Activated CD8-positive, alpha-beta T cell treated with anti-CD3 and anti-CD28 coated beads, Interleukin-2, amount 10 ng/mL, durations not matched to agents 7 days and 5 days (primary cell): ENCODE measurements at regions not wholly inside any gene's neighbourhood (a gene's known extent, or its start where the extent isn't known, plus 50 kb on each side); places are given as distances from the start of the nearest gene placed in this dataset.

Experiments
- ATAC-seq: fragments of 150-1000 bp; cut with Tn5 transposase; one replicate; pipeline ENCODE4 v1.10.0; 2021; ENCODE audit warnings: moderate library complexity
- CTCF ChIA-PET: fragments of 350-600 bp; sonication (Branson Sonifier 250); formaldehyde crosslinking; loops from one replicate; lab custom pipeline; 2021; ENCODE audit warnings: antibody characterized with exemption; lab: Charles Lee
- POLR2A ChIA-PET: fragments of 350-600 bp; sonication (Branson Sonifier 250); formaldehyde crosslinking; loops from one replicate; lab custom pipeline; 2021; ENCODE audit warnings: antibody characterized with exemption; lab: Charles Lee
- DNase-seq: peaks from one replicate; pipeline ENCODE4 v3.0.0-alpha.2; 2020
- H3K27ac Mint-ChIP-seq: one replicate; pipeline ENCODE4 v1.8.0; 2021; ENCODE audit warnings: mild to moderate bottlenecking, mixed read lengths
- H3K27me3 Mint-ChIP-seq: one replicate; pipeline ENCODE4 v1.8.0; 2021; ENCODE audit warnings: low read depth, mixed read lengths
- H3K36me3 Mint-ChIP-seq: one replicate; pipeline ENCODE4 v1.8.0; 2021; ENCODE audit warnings: low read depth, mixed read lengths
- H3K4me1 Mint-ChIP-seq: one replicate; pipeline ENCODE4 v1.8.0; 2021; ENCODE audit warnings: low read depth, mixed read lengths
- H3K4me3 Mint-ChIP-seq: one replicate; pipeline ENCODE4 v1.8.0; 2021; ENCODE audit warnings: mild to moderate bottlenecking, mixed read lengths
- H3K9me3 Mint-ChIP-seq: one replicate; pipeline ENCODE4 v1.8.0; 2022; ENCODE audit warnings: mixed read lengths; ENCODE audit not compliant: insufficient read depth

DNA sequence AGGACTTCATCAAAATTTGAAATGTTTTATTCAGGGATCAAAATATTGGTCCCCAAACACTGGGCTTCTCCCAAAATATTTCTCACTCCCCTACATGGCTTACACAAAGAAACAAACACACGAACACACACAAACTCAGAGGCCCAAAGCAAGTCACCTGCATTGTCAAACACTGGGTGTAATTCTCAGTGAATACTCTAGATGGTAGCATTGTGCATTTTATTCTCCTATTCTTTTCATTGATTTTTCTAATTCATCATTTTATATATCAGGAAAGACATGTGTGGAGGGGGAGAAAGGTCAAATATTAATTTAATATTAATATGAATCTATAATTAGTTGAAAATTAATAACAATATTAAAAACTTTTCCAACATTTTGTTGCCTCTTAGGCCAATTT, 72.3 kb upstream of the TNMD start:
- POLR2A ChIA-PET, result no interaction called here
- Mint-ChIP-seq H3K9me3 (no peaks in the 10 kb centered on the region), H3K4me1 (no peaks in the 10 kb centered on the region), H3K27me3 (peaks cover 2% of the 10 kb centered on the region), H3K27ac (no peak overlapping the region), H3K4me3 (no peak overlapping the region), H3K36me3 (no peaks in the 10 kb centered on the region)
- CTCF ChIA-PET, result interaction anchor here (0.7 to 1.6 kb wide), 11 partner anchors 13 to 256 kb away, joined by 3 to 12 read pairs (median 4); no protein-coding TSS in a partner anchor
- no peak for DNase-seq
- ATAC-seq, result no peak

DNA sequence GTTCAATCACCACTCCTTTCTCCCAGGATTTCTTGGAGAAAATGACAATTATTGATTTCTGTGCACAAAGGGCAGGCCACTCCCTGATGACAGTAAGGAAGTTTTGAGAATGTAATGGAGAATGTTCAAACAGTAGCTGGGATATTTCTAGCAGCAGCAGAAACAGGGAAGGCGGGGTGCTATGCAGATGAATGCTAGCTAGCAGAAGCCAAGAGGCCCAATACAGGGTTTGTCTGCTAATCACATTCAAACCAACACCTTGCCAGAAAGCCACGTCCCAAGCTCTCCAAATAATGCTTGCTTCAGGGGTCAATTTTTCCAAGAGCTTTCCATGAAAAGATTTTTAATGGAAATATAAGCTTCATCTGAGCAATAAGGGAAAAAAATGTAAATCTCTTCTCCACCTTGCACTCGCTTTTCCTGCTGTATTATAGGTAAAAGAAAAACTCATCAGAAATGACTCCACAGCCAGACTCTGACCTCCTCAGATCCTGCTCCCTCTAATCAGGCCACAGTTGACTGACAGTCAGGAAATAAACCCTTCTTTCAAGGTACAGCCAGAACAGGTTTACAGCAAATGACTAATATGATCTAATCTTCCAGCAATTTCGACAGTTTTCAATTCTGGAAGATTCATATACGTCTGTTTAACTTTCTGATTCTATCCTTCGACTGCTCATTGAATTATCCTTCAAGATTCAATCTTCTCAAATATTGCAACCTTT, 84.7 kb upstream of the PCDH19 start:
- Mint-ChIP-seq H3K4me3 (no peak overlapping the region), H3K9me3 (no peaks in the 10 kb centered on the region), H3K27ac (no peak overlapping the region), H3K4me1 (no peaks in the 10 kb centered on the region), H3K27me3 (no peaks in the 10 kb centered on the region), H3K36me3 (no peaks in the 10 kb centered on the region)
- ChIA-PET CTCF (no interaction called here), POLR2A (no interaction called here)
- no peak for DNase-seq
- no peak for ATAC-seq

DNA sequence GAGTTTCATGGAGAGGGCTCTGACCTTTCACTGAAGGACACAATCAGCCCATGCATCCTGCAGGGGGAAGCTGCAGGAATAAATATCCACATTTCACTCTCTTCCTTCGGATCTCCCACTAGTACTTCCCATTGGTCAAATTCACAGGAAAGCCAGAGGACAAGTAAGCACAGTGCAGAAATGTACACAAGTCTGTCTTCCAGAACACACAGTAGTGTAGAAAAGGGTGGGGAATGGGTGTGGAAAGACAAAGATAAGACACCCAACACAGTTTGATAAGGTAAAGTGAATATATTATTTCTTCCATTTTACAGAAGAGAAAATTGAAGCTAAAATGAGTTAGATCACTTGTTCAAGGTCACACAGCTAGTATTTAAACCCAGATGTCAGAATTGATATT, 81.1 kb upstream of the PCDH19 start:
- Mint-ChIP-seq H3K4me1 (no peaks in the 10 kb centered on the region), H3K27me3 (no peaks in the 10 kb centered on the region), H3K9me3 (no peaks in the 10 kb centered on the region), H3K27ac (no peak overlapping the region), H3K36me3 (no peaks in the 10 kb centered on the region), H3K4me3 (no peak overlapping the region)
- ChIA-PET POLR2A (no interaction called here), CTCF (interaction anchor here (0.9 kb wide), 1 partner anchor 21 kb away, joined by 3 read pairs; no protein-coding TSS in a partner anchor)
- no peak for DNase-seq
- no peak for ATAC-seq

DNA sequence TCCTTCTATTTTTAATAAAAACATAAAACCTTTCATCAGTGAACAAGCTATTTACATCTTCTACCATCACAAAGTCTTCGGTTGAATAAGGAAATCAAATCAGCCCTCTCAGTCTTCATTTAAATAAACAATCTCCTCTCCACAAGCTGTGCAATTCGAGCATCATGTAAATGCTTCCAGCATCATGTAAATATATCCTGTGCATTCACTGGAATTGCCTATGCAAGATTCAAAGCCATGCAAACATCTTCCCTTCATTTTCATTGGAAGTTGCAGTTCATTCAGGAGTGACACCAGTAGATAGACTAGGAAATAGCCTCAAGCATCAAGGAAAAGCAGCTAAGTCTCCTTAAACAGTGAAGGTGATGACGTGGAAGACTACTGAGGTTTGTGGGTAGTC, 77.7 kb upstream of the PCDH19 start:
- ATAC-seq, result no peak
- CTCF ChIA-PET, result no interaction called here

DNA sequence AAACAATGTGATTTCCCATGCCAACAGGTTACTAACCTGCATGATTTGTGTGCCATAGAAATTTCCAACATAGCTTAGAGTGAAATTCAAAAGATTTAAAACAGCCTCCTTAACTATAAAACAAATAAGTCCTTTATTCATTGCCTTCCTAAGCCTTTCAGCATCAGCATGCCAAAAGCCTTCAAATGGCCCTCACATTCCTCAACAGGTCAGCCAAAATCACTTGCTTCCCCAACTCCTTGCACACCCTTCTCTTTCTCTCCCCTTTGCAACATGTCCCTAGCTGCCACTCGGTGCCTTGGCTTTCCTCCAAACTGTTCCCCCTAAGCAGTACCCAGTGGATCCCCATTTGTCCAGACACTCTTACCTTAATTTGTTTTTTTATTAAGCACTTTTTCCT, 74.9 kb upstream of the PCDH19 start:
- H3K36me3 Mint-ChIP-seq, result no peaks in the 10 kb centered on the region
- no peaks in the 10 kb centered on the region for H3K4me1 Mint-ChIP-seq
- DNase-seq (no peak), ATAC-seq (no peak)
- no peaks in the 10 kb centered on the region for H3K9me3 Mint-ChIP-seq
- H3K4me3 Mint-ChIP-seq, result no peak overlapping the region
- H3K27me3 Mint-ChIP-seq, result no peaks in the 10 kb centered on the region
- no peak overlapping the region for H3K27ac Mint-ChIP-seq
- ChIA-PET POLR2A (no interaction called here), CTCF (interaction anchor here (0.6 kb wide), 1 partner anchor 130 kb away, joined by 3 read pairs; no protein-coding TSS in a partner anchor)

More for the DNA sequence above, 77.7 kb upstream of the PCDH19 start:
- Mint-ChIP-seq H3K36me3 (no peaks in the 10 kb centered on the region), H3K27me3 (no peaks in the 10 kb centered on the region), H3K4me1 (no peaks in the 10 kb centered on the region), H3K9me3 (no peaks in the 10 kb centered on the region), H3K4me3 (no peak overlapping the region), H3K27ac (no peak overlapping the region)
- POLR2A ChIA-PET, result no interaction called here
- no peak for DNase-seq

DNA sequence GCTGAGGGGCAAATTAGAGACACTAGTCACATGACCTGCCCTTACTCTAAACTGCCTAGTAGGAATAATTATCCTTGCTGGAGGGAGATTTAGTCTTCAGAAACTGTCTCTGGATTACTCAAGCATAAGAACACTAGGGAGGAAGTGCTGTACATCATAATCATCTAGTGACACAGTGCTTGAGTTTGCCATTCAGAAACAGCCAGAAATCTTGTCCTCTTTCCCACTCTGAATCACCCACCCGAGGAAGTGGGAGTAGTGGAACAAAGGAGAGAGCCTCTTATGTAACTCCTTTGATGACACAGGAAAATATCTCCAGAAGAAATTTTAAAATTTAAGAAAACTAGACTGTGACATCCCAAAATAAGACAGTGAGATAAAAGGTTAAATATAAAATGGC, 69.3 kb upstream of the PCDH19 start:
- H3K36me3 Mint-ChIP-seq, result no peaks in the 10 kb centered on the region
- no peaks in the 10 kb centered on the region for H3K9me3 Mint-ChIP-seq
- H3K27ac Mint-ChIP-seq, result no peak overlapping the region
- POLR2A ChIA-PET, result no interaction called here
- no peak for DNase-seq
- no peaks in the 10 kb centered on the region for H3K4me1 Mint-ChIP-seq
- no peaks in the 10 kb centered on the region for H3K27me3 Mint-ChIP-seq
- ATAC-seq, result no peak
- CTCF ChIA-PET, result no interaction called here
- H3K4me3 Mint-ChIP-seq, result no peak overlapping the region

DNA sequence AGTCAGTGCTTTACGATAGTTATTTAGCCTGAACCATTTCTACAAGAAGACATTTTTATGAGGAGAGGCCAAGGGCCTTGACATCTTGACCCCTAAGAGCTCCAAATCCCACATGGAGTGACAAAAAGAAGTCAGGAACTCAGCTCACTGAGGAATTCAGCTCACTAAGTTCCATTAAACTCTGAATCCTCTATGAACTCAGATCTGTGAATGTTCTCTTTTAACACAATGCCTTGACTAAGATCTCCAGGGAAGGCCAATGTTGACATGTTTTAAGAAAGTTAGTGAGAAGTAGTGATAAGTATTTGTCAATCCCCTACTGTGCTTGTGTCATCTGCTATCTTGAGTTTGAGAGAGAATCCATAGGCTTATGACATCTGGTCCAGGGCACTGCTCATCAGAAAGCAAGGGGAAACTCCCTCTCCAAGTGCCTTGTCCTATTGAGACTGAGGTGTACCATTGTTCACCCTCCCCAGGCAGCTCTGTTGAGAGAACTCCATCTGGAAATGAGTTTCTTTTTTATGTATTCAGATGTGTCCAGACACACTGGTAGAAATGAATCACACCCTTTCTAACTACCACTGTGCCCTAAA, 68.7 kb upstream of the PCDH19 start:
- Mint-ChIP-seq H3K4me1 (no peaks in the 10 kb centered on the region), H3K27me3 (no peaks in the 10 kb centered on the region), H3K4me3 (no peak overlapping the region), H3K36me3 (no peaks in the 10 kb centered on the region), H3K27ac (no peak overlapping the region), H3K9me3 (no peaks in the 10 kb centered on the region)
- ChIA-PET POLR2A (no interaction called here), CTCF (no interaction called here)
- DNase-seq (no peak), ATAC-seq (no peak)

DNA sequence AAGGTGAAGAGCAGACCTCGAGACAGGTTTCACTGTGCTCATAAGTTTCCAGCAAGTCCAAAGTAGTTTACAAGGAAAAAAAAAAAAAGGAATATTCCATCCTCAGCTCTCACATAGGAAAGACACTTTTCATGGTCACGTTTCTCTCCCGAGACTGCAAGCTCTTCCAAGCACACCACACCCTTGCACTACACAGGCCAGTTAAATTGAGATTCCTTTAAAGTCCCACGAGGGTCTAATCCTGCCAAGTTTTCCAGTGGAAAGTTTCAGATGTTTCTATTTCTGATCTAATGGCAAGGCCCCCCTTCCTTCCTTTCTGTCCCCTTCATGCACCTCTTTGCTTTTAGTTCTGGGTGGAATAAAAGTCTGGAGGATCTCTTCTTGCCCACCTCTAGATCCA, 67.9 kb upstream of the PCDH19 start:
- Mint-ChIP-seq H3K9me3 (no peaks in the 10 kb centered on the region), H3K27me3 (no peaks in the 10 kb centered on the region), H3K4me1 (no peaks in the 10 kb centered on the region), H3K4me3 (no peak overlapping the region), H3K36me3 (no peaks in the 10 kb centered on the region), H3K27ac (no peak overlapping the region)
- POLR2A ChIA-PET, result no interaction called here
- CTCF ChIA-PET, result no interaction called here
- ATAC-seq, result no peak
- no peak for DNase-seq

DNA sequence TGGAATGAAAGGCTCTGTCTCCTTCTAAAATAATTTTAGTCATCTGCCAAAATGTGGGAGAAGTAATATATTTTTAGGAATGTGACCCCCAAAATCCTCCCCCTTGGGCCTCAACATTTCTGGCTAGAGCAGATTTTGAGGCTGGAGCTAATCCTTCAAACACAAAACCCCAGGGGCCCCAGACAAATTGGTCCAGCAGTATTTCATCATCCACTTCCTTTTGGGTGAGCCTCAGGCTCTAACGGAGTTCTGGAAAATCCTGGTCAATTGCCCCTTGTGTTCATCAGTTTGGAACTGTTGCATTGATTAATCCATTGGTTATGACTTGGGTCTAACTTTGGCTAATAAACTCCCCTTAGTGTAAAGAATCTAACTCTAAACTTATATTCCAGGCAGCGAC, 67.4 kb upstream of the PCDH19 start:
- no peaks in the 10 kb centered on the region for H3K36me3 Mint-ChIP-seq
- H3K27me3 Mint-ChIP-seq, result no peaks in the 10 kb centered on the region
- no peak for ATAC-seq
- no peak overlapping the region for H3K27ac Mint-ChIP-seq
- POLR2A ChIA-PET, result no interaction called here
- H3K4me3 Mint-ChIP-seq, result no peak overlapping the region
- no peaks in the 10 kb centered on the region for H3K4me1 Mint-ChIP-seq
- CTCF ChIA-PET, result no interaction called here
- DNase-seq, result no peak
- no peaks in the 10 kb centered on the region for H3K9me3 Mint-ChIP-seq
